DMS153 treated with DMSO at 0.1 percent for 48 hours (cell line): ENCODE measurements at regions not wholly inside any gene's neighbourhood (a gene's known extent, or its start where the extent isn't known, plus 50 kb on each side); places are given as distances from the start of the nearest gene placed in this dataset.
"Not testable (repeated sequence)": the region's sequence is repeated elsewhere in the genome, so short reads cannot be mapped to it uniquely, and the experiment has no call there.

ENCODE experiments used
- DNase-seq: peaks from one replicate; lab custom pipeline; 2025; ENCODE audit not compliant: unreplicated experiment; lab: John Stamatoyannopoulos, UW

GRCh38 chr4:85153221-85153620, 186.7 kb upstream of the WDFY3 start:
- DNase-seq, result no peak

- DNase-seq, result no peak
Observed at GRCh38 chr4:85154591-85154990, 188.1 kb upstream of the WDFY3 start.

GRCh38 chr4:85165808-85166207, 199.3 kb upstream of the WDFY3 start:
- no peak for DNase-seq

- no peak for DNase-seq
Observed at GRCh38 chr4:85166318-85166717, 199.8 kb upstream of the WDFY3 start.

GRCh38 chr4:85168234-85168834, 201.8 kb upstream of the WDFY3 start:
- no peak for DNase-seq

GRCh38 chr4:85170241-85170640, 203.8 kb upstream of the WDFY3 start:
- no peak for DNase-seq

- no peak for DNase-seq
Observed at GRCh38 chr4:85175190-85175589, 208.7 kb upstream of the WDFY3 start.

GRCh38 chr4:85177092-85177491, 210.6 kb upstream of the WDFY3 start:
- DNase-seq, result no peak

- no peak for DNase-seq
Observed at GRCh38 chr4:85177679-85178078, 211.2 kb upstream of the WDFY3 start.

- DNase-seq, result no peak
Observed at GRCh38 chr4:85180533-85180932, 214.0 kb upstream of the WDFY3 start.

- no peak for DNase-seq
Observed at GRCh38 chr4:85187106-85187505, 220.6 kb upstream of the WDFY3 start.

GRCh38 chr4:85196015-85196414, 229.5 kb upstream of the WDFY3 start:
- DNase-seq, result not testable (repeated sequence)

GRCh38 chr4:85200106-85200505, 233.6 kb upstream of the WDFY3 start:
- no peak for DNase-seq

- no peak for DNase-seq
Observed at GRCh38 chr4:85209161-85209560, 242.7 kb upstream of the WDFY3 start.

GRCh38 chr4:85210353-85210752, 243.9 kb upstream of the WDFY3 start:
- no peak for DNase-seq

GRCh38 chr4:85216571-85216970, 250.1 kb upstream of the WDFY3 start:
- not testable (repeated sequence) for DNase-seq

- DNase-seq, result no peak
Observed at GRCh38 chr4:85218756-85219155, 252.3 kb upstream of the WDFY3 start.

GRCh38 chr4:85221606-85222005, 253.3 kb upstream of the ARHGAP24 start:
- no peak for DNase-seq

- DNase-seq, result no peak
Observed at GRCh38 chr4:85222561-85222960, 252.4 kb upstream of the ARHGAP24 start.

GRCh38 chr4:85228264-85228663, 246.7 kb upstream of the ARHGAP24 start:
- no peak for DNase-seq

GRCh38 chr4:85233516-85233915, 241.4 kb upstream of the ARHGAP24 start:
- no peak for DNase-seq

GRCh38 chr4:85243857-85244256, 231.1 kb upstream of the ARHGAP24 start:
- peak; percentile 11 for DNase-seq

GRCh38 chr4:85244638-85245037, 230.3 kb upstream of the ARHGAP24 start:
- DNase-seq, result no peak

GRCh38 chr4:85246055-85246454, 228.9 kb upstream of the ARHGAP24 start:
- no peak for DNase-seq
